Neutrophil (primary cell): ENCODE measurements at regions not wholly inside any gene's neighbourhood (a gene's known extent, or its start where the extent isn't known, plus 50 kb on each side); places are given as distances from the start of the nearest gene placed in this dataset.

Source experiments
- H3K27ac ChIP-seq: fragments of 200-600 bp; sonication (generic); 2 replicates; pipeline ENCODE4 v1.5.1; 2016; ENCODE audit warnings: mild to moderate bottlenecking, moderate library complexity
- H3K27me3 ChIP-seq: fragments of 200-600 bp; sonication (generic); 2 replicates; pipeline ENCODE4 v1.6.0; 2016; ENCODE audit warnings: mild to moderate bottlenecking
- H3K36me3 ChIP-seq: fragments of 200-600 bp; sonication (generic); 2 replicates; pipeline ENCODE4 v1.5.1; 2017
- H3K4me1 ChIP-seq, 2 experiments: fragments of 200-600 bp in 1 of 2; sonication (generic) in 1 of 2; 1 replicate in 1 of 2; 2 replicates in 1 of 2; pipeline versions ENCODE4 v1.5.1 to v1.6.1; 2013 to 2016; ENCODE audit warnings: low read depth in 1 of 2, low read length in 1 of 2, mild to moderate bottlenecking in 1 of 2, moderate library complexity in 1 of 2; ENCODE audit not compliant: control insufficient read depth in 1 of 2, insufficient read depth in 1 of 2
- H3K4me3 ChIP-seq, 2 experiments: fragments of 200-600 bp in 1 of 2; sonication (generic) in 1 of 2; 1 replicate in 1 of 2; 2 replicates in 1 of 2; pipeline ENCODE4 v1.5.1; 2013 to 2016; ENCODE audit warnings: low read depth in 1 of 2, low read length in 1 of 2, mild to moderate bottlenecking in 1 of 2, moderate library complexity in 1 of 2
- H3K9me3 ChIP-seq: fragments of 200-600 bp; sonication (generic); 2 replicates; pipeline ENCODE4 v1.5.1; 2016
- TF ChIP-seq, protein P1 (sequence below): fragments of 200-600 bp; sonication (generic); IDR thresholded peaks from 2 replicates; pipeline ENCODE4 v1.5.1; 2016; ENCODE audit warnings: antibody characterized with exemption

DNA sequence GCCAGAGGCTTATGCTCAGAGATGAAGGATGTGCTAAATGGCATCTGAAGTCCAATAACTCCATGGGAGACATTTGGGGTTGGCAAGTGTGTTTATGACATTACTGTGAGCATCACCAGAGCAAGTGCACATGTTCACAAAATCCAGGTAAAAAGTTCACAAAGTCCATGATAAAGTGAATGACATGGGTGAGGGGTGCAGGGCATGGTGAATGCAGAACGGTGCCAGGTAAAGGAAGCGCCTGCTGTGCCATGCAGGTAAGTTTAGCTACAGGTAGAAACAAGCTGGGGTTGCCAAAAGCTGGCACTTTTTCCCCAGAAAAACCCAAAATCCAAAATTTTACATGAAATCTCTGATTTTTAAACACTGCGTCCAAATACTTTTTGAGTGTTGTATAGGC lies 268.2 kb downstream of the ABHD5 start:
- no peaks in the 10 kb centered on the region for H3K9me3 ChIP-seq
- no peak overlapping the region for H3K27ac ChIP-seq
- no peaks in the 10 kb centered on the region for H3K36me3 ChIP-seq
- H3K27me3 ChIP-seq: peaks cover 52% of the 10 kb centered on the region
- peaks cover 0 to 8% of the 10 kb centered on the region in 2 experiments for H3K4me1 ChIP-seq
- H3K4me3 ChIP-seq: no peak overlapping the region
- TF ChIP-seq, protein P1, sequence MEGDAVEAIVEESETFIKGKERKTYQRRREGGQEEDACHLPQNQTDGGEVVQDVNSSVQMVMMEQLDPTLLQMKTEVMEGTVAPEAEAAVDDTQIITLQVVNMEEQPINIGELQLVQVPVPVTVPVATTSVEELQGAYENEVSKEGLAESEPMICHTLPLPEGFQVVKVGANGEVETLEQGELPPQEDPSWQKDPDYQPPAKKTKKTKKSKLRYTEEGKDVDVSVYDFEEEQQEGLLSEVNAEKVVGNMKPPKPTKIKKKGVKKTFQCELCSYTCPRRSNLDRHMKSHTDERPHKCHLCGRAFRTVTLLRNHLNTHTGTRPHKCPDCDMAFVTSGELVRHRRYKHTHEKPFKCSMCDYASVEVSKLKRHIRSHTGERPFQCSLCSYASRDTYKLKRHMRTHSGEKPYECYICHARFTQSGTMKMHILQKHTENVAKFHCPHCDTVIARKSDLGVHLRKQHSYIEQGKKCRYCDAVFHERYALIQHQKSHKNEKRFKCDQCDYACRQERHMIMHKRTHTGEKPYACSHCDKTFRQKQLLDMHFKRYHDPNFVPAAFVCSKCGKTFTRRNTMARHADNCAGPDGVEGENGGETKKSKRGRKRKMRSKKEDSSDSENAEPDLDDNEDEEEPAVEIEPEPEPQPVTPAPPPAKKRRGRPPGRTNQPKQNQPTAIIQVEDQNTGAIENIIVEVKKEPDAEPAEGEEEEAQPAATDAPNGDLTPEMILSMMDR: no peak

GRCh38 chr3:43959498-43960447 lies 269.0 kb downstream of the ABHD5 start:
- H3K27me3 ChIP-seq: peaks cover 44% of the 10 kb centered on the region

DNA sequence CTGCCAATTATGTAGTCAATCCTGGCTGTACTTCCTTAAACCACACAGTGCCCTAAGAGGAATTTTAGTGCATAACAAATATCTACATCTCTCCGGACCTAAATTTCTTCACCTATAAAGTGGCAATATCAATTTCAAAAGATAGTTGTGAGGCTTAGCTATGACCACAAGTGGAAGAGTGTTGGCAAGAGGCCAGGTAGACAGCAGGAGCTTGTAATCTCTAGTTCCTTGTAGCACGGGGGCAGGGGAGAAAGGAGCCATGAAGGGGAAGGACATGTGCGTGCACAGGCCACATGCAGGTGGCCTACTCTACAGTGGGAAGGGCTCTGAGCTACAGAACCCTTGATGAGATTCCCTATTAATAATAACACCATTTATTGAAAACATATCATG lies 269.7 kb downstream of the ABHD5 start:
- TF ChIP-seq, protein P1: no peak
- Histone ChIP-seq H3K4me3 (no peak overlapping the region), H3K36me3 (no peaks in the 10 kb centered on the region), H3K9me3 (no peaks in the 10 kb centered on the region), H3K27ac (no peak overlapping the region), H3K27me3 (peaks cover 41% of the 10 kb centered on the region), H3K4me1 (peaks cover 0 to 8% of the 10 kb centered on the region in 2 experiments)

More at GRCh38 chr3:43959498-43960447, 269.0 kb downstream of the ABHD5 start:
- no peak overlapping the region for H3K4me3 ChIP-seq
- H3K36me3 ChIP-seq: no peaks in the 10 kb centered on the region
- peaks cover 0 to 8% of the 10 kb centered on the region in 2 experiments for H3K4me1 ChIP-seq
- H3K9me3 ChIP-seq: no peaks in the 10 kb centered on the region
- TF ChIP-seq, protein P1: no peak
- no peak overlapping the region for H3K27ac ChIP-seq

DNA sequence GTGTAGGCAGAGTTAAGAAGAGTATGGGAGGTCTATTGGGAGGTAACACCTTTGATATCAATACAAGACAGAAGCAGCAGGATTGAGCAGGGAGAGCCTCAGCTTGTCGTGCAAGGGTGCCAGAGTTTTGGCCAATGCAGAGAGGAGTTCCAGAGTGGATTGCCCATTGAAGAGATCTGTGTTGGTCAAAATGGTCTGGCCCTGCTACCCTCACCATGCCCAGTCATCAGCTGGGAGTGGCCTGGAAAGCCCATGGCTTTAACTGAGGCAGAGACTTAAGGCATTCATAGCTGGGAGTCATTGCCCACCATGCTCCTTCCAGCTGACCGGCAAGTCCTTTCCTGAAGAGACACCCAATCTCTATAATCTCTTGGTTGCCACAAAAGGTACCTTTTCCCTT lies 271.3 kb downstream of the ABHD5 start:
- peaks cover 40% of the 10 kb centered on the region for H3K27me3 ChIP-seq
- TF ChIP-seq, protein P1: no peak
- no peak overlapping the region for H3K4me3 ChIP-seq
- H3K9me3 ChIP-seq: no peaks in the 10 kb centered on the region
- no peaks in the 10 kb centered on the region for H3K36me3 ChIP-seq
- H3K4me1 ChIP-seq: peaks cover 0 to 8% of the 10 kb centered on the region in 2 experiments
- no peak overlapping the region for H3K27ac ChIP-seq

DNA sequence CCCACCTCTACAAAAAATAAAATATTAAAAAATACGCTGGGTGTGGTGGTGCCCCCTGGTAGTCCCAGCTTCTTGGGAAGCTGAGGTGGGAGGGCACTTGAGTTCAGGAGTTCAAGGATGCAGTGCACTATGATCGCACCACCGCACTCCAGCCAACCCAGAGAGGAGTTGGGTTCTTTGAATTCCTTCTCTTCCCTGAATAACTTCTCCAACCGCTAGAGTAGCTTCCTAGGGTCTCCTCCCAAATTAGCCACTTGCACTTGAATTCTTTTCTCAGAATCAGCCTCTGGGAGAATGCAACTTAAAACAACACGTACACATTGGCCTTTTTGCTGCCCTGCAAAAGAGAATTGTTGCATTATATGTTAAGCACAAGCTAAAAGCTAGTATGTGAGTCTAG lies 272.5 kb downstream of the ABHD5 start:
- Histone ChIP-seq H3K27me3 (peaks cover 42% of the 10 kb centered on the region), H3K4me3 (no peak overlapping the region), H3K9me3 (no peaks in the 10 kb centered on the region), H3K27ac (no peak overlapping the region), H3K4me1 (peaks cover 0 to 8% of the 10 kb centered on the region in 2 experiments), H3K36me3 (no peaks in the 10 kb centered on the region)
- TF ChIP-seq, protein P1: no peak
